Muscle layer of colon (tissue), 2 donors: ENCODE measurements at regions not wholly inside any gene's neighbourhood (a gene's known extent, or its start where the extent isn't known, plus 50 kb on each side); places are given as distances from the start of the nearest gene placed in this dataset.

ENCODE experiments used
- H3K27ac ChIP-seq: one replicate; pipeline ENCODE4 v1.7.0; 2013; ENCODE audit warnings: low read depth, mild to moderate bottlenecking, low read length, moderate library complexity
- H3K27me3 ChIP-seq, 2 donors: one replicate each; pipeline ENCODE4 v1.7.0; 2013; ENCODE audit warnings: low read length in 2 of 2, mild to moderate bottlenecking in 2 of 2; ENCODE audit not compliant: insufficient read depth in 2 of 2, control insufficient read depth in 1 of 2
- H3K36me3 ChIP-seq: one replicate; pipeline ENCODE4 v1.7.0; 2013; ENCODE audit warnings: mild to moderate bottlenecking, low read length; ENCODE audit not compliant: insufficient read depth
- H3K4me1 ChIP-seq: one replicate; pipeline ENCODE4 v1.7.0; 2013; ENCODE audit warnings: mild to moderate bottlenecking, low read length; ENCODE audit not compliant: insufficient read depth
- H3K4me3 ChIP-seq, 2 donors: one replicate each; pipeline ENCODE4 v1.7.0; 2013; ENCODE audit warnings: low read length in 2 of 2, low read depth in 1 of 2, mild to moderate bottlenecking in 1 of 2, moderate library complexity in 1 of 2
- H3K9ac ChIP-seq: one replicate; pipeline ENCODE4 v1.7.0; 2013; ENCODE audit warnings: low read length
- H3K9me3 ChIP-seq: one replicate; pipeline ENCODE4 v1.7.0; 2013; ENCODE audit warnings: mild to moderate bottlenecking, low read length
- donor health status: abdominal sarcoma.
- donor health status: Adenocarcinoma of cecum.

DNA sequence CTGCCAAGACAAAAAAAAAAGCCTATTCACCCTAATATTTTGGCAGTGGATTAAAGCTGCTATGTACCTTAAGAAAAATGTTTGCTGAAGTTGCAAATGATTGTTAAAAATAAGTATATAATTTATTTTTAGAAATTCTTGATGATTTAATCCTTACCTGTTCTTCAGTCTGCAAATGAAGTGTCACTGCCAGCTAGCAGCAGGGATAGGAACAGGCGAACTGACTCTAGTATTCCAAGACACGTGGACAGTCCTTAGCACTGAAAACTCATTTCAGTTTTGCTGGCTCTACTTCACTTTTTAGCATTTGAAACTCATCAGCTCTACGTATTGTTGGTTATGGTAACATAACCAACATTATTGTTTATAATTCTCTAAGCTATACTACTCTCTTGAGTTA is 204.4 kb upstream of the ID4 start:
- Histone ChIP-seq H3K36me3 (no peaks in the 10 kb centered on the region), H3K27me3 (no peaks in the 10 kb centered on the region), H3K9ac (no peak overlapping the region), H3K4me1 (no peaks in the 10 kb centered on the region), H3K9me3 (no peaks in the 10 kb centered on the region), H3K27ac (no peak overlapping the region), H3K4me3 (no peak overlapping the region)

DNA sequence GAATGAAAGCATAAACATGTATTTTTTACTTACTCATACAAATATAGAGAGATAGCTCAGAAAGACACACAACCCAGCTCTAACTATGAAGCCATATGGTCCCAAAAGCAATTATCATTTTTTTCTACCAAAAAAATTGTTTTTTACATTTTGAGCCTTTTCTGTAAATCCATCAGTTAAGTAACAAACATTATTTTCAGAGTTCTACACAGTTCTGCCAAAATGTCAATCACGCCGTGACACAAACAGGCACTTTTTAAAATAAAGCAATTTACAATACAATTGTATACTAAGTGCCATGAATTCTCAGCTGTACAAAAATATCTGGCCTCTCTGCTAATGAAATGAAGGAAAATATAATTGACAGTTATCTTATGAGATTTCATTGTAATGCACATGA is 201.4 kb upstream of the ID4 start:
- Histone ChIP-seq H3K9me3 (no peaks in the 10 kb centered on the region), H3K27me3 (no peaks in the 10 kb centered on the region), H3K9ac (no peak overlapping the region), H3K4me3 (no peak overlapping the region), H3K36me3 (no peaks in the 10 kb centered on the region), H3K4me1 (no peaks in the 10 kb centered on the region), H3K27ac (no peak overlapping the region)

DNA sequence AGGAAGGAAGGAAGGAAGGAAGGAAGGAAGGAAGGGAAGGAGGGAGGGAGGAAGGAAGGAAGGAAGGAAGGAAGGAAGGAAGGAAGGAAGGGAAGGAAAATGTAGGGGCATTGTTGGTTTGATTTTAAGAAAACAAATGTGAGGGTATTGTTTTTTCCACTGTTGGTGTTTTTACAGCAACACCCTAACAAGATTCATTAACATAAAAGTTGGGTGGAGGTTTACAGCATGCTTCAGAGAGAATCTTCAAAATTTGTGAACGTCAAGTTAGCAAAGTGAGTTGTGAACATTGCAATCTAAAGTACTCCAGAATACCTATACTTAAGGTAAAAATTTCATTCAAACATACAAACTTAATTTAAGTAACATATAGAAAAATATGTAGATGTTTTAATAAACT is 200.2 kb upstream of the ID4 start:
- Histone ChIP-seq H3K27me3 (no peaks in the 10 kb centered on the region), H3K27ac (no peak overlapping the region), H3K9ac (no peak overlapping the region), H3K9me3 (no peaks in the 10 kb centered on the region), H3K4me1 (no peaks in the 10 kb centered on the region), H3K4me3 (no peak overlapping the region), H3K36me3 (no peaks in the 10 kb centered on the region)

DNA sequence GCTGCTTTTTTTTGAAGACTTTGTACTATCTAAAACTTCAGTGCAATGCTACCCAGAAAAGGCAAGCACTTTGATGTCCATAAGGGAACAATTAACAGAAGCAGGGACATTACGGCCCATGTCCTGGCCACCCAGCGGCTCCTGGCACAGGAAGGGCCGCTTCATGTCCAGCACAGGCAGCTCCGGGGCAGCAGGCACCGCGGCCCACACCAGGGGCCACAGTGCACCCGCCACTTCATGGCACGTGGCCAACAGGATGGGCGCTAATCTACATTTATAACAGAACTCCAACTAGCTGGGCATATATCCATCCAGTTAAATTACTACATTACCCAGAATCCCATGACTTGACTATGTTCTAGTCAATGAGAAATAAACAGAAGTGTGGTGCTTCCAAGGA is 198.2 kb upstream of the ID4 start:
- Histone ChIP-seq H3K4me3 (no peak overlapping the region), H3K27ac (no peak overlapping the region), H3K4me1 (no peaks in the 10 kb centered on the region), H3K36me3 (no peaks in the 10 kb centered on the region), H3K27me3 (no peaks in the 10 kb centered on the region), H3K9me3 (no peaks in the 10 kb centered on the region), H3K9ac (no peak overlapping the region)

DNA sequence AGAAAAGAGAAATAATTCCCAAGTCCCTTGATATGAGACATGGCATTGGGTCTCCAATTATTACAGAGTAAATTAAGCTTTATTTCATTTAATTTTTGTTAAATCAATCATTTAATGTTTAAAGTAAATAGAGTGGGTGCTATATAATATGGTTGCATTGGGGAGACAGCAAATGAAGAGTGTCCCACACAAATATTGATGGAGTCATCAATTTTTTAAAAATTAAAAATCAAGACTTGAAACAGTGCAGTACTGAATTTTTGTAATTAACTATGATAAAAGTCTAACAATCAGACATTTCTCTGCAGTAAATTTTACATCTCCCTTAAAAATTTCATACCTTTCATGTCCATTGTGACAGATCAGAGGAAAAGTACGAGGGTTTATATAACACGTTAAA is 193.9 kb upstream of the ID4 start:
- Histone ChIP-seq H3K36me3 (no peaks in the 10 kb centered on the region), H3K4me1 (no peaks in the 10 kb centered on the region), H3K27me3 (no peaks in the 10 kb centered on the region), H3K27ac (no peak overlapping the region), H3K4me3 (no peak overlapping the region), H3K9me3 (no peaks in the 10 kb centered on the region), H3K9ac (no peak overlapping the region)

DNA sequence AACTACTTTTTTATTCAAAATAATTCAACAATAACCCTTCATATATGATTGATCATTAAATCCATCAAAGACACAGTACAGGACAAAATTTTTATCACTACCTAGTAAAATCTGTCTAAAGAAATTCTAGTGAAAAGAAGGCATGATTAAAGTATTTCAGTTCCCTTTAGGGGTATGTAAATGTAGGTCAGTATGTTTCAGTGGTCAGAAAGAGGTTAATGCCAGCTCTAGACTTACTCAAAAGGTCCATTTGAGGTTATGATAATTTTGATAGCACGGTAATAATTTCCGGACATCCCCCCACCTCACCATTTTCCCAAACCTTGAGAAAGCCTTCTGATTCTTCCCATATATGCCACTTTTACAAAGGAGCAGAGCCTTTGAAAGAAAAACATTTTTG is 193.5 kb upstream of the ID4 start:
- Histone ChIP-seq H3K9me3 (no peaks in the 10 kb centered on the region), H3K4me3 (no peak overlapping the region), H3K36me3 (no peaks in the 10 kb centered on the region), H3K27ac (no peak overlapping the region), H3K4me1 (no peaks in the 10 kb centered on the region), H3K9ac (no peak overlapping the region), H3K27me3 (no peaks in the 10 kb centered on the region)

DNA sequence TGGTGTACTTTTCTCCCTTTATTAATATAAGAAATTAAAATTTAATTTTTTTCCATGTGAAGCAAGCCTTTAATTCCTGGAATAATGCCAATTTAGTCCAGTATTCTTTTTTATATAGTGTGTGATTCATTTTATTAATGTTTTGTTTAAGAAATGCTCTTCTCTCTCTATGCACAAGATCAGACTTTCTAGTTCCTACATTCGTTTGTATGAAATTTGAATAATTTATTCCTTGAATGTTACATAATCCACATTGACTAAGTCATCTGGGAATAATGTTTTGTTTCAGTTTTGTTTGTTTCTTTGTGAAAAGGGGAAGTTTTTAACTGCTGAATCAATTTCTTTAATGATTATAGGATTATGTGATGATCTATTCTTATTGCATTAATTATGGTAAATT is 181.4 kb upstream of the ID4 start:
- H3K36me3 ChIP-seq = no peaks in the 10 kb centered on the region
- no peaks in the 10 kb centered on the region for H3K27me3 ChIP-seq
- H3K9ac ChIP-seq = no peak overlapping the region

DNA sequence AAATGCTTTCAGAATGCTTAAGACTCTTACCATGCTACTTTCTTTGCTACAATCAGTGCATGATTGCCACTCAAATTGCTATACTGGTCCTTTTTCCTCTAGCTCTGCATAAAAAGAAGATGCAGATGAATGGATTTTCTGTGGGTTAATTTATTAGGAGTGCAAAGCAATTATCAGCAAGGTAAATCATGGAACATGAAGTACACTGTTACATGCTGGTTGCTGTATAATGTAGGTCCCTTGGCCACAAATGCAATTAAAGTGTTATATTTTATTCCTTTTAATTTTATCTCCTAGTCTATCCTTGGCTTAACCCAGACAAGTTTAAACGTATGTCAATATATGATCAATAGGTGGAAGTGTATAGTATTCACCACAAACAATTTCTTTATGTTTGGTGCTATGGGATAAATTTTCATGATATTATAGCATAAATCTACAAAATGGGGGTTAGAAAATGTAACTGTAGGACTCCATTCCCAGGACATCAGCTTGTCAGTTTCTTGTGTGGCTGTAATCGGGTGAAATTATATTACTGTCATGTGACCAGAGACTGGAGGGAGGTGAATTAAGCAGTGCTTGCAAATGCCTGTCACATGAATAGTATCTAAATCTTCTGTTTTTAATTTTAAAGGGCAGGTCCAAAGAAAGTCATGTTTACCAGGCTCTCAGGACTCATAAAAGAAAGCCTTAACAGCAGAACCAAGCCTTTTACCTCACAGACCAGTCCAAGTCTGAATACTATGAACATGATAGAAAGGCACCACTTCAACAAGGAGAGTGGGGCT is 176.9 kb upstream of the ID4 start:
- H3K9me3 ChIP-seq = no peaks in the 10 kb centered on the region
- H3K9ac ChIP-seq = no peak overlapping the region
- H3K27ac ChIP-seq = no peak overlapping the region
- H3K4me3 ChIP-seq = no peak overlapping the region
- H3K4me1 ChIP-seq = no peaks in the 10 kb centered on the region
- no peaks in the 10 kb centered on the region for H3K36me3 ChIP-seq
- no peaks in the 10 kb centered on the region for H3K27me3 ChIP-seq

More for the DNA sequence above, 181.4 kb upstream of the ID4 start:
- H3K27ac ChIP-seq = no peak overlapping the region
- H3K4me1 ChIP-seq = no peaks in the 10 kb centered on the region
- no peaks in the 10 kb centered on the region for H3K9me3 ChIP-seq
- H3K4me3 ChIP-seq = no peak overlapping the region

DNA sequence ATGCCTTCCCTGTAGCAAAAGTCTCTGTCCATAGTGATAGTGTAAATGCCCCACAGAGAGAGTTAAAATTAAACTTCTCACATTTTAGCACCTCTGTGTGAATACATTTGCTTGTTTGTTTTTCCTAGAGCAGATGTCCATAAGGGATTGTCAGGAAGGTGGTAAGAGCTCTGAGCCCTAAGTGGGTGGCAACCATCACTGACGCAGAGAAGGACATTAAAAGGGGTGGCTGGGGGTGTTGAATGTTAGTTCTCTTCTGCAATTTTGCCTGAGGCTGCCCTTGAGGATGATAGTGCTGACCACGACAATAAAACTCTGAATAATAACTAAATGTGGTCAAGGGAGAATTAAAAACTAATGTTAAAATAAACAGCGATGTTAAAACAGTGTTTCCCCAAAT is 174.3 kb upstream of the ID4 start:
- Histone ChIP-seq H3K4me1 (no peaks in the 10 kb centered on the region), H3K27ac (no peak overlapping the region), H3K27me3 (no peaks in the 10 kb centered on the region), H3K36me3 (no peaks in the 10 kb centered on the region), H3K4me3 (no peak overlapping the region), H3K9me3 (no peaks in the 10 kb centered on the region), H3K9ac (no peak overlapping the region)

DNA sequence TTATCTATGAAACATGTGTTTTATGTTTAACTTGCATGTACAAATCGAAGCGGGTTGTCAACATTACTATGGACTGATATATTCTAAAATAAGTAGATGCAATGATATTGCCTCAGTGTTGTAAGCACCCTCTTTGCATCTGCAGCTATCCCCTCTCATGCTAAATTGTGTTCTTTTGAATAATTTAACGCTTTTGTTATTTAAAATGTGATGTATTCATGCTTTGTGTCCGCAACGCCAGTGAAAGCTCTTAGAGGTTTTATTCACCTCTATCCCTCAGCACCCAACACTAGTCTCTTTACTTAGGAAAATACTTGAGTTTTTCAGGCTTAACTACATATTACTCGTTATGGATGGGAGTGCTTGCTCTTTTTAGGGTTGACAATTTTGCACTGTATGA is 173.7 kb upstream of the ID4 start:
- Histone ChIP-seq H3K9me3 (no peaks in the 10 kb centered on the region), H3K36me3 (no peaks in the 10 kb centered on the region), H3K27ac (no peak overlapping the region), H3K4me1 (no peaks in the 10 kb centered on the region), H3K9ac (no peak overlapping the region), H3K27me3 (no peaks in the 10 kb centered on the region), H3K4me3 (no peak overlapping the region)

DNA sequence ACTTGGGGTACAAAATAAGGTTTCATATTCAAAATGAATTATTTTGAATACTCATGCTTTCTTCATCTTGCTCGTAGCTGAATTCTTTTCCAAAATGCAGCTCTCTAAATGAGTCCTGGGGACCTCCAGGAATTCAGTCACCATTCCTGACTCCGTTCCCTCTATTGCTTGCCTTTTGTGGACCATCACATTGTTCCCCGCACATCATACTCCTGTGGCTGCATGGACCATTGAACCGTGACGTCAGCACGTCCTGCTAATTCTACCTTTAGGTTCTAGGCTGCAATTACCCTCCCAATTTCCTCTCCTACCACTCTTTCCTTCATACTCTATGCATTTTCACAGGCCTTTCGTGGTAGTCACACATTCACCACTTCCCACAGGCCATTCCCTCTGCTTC is 173.1 kb upstream of the ID4 start:
- H3K9me3 ChIP-seq = no peaks in the 10 kb centered on the region
- peaks cover 5% of the 10 kb centered on the region for H3K4me1 ChIP-seq
- H3K27me3 ChIP-seq = no peaks in the 10 kb centered on the region
- H3K27ac ChIP-seq = no peak overlapping the region
- no peaks in the 10 kb centered on the region for H3K36me3 ChIP-seq
- H3K9ac ChIP-seq = no peak overlapping the region
- no peak overlapping the region for H3K4me3 ChIP-seq

DNA sequence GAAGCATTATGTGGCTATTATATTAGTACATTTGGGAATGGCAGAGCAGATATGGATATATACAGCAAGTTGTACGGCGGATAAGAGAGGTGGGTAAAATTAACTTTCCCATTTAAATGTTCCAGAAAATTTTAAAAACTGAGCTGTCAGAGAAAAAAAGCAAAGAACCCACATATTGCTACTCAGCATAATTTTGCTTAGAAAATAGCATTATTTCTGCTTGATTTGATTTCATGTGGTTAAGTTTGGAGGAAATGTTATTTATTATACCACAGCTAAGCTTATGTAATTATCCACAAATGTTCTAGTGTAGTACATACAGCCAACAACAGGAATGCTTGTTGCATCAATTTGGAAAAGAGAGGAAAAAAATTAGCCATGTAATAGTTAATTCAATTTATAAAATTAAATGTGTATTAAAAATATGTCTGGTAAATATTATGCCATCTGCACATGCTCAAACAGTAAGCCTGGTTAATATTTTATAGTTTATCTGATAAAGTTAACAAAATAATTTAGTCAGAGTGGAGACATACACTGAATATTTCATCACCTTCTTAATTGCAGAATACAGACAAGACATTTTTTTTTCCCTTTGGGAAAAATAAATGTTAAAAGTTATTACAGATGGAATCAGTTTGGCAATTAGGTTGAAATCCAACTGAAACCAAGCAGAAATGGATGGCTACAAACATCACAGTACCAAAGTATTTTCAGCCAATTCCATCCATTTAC is 172.1 kb upstream of the ID4 start:
- no peak overlapping the region for H3K4me3 ChIP-seq
- peaks cover 12% of the 10 kb centered on the region for H3K4me1 ChIP-seq
- no peaks in the 10 kb centered on the region for H3K9me3 ChIP-seq
- no peaks in the 10 kb centered on the region for H3K27me3 ChIP-seq
- H3K36me3 ChIP-seq = no peaks in the 10 kb centered on the region
- no peak overlapping the region for H3K9ac ChIP-seq
- H3K27ac ChIP-seq = no peak overlapping the region
